ENCODE measurements at regions not wholly inside any gene's neighbourhood (a gene's known extent, or its start where the extent isn't known, plus 50 kb on each side); places are given as distances from the start of the nearest gene placed in this dataset.
"Not testable (repeated sequence)": the region's sequence is repeated elsewhere in the genome, so short reads cannot be mapped to it uniquely, and the experiment has no call there.

GRCh38 chr1:88330201-88330600 is 353.9 kb upstream of the PKN2 start:
- no peak for DNase-seq

- DNase-seq: no peak
These were observed 350.9 kb upstream of the PKN2 start for GRCh38 chr1:88333086-88333695.

- DNase-seq: no peak
These were observed 342.6 kb upstream of the PKN2 start for GRCh38 chr1:88341447-88341846.

DNA sequence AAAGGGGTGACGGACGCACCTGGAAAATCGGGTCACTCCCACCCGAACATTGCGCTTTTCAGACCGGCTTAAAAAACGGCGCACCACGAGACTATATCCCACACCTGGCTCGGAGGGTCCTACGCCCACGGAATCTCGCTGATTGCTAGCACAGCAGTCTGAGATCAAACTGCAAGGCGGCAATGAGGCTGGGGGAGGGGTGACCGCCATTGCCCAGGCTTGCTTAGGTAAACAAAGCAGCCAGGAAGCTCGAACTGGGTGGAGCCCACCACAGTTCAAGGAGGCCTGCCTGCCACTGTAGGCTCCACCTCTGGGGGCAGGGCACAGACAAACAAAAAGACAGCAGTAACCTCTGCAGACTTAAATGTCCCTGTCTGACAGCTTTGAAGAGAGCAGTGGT is 342.0 kb upstream of the PKN2 start:
- DNase-seq: not testable (repeated sequence)

DNA sequence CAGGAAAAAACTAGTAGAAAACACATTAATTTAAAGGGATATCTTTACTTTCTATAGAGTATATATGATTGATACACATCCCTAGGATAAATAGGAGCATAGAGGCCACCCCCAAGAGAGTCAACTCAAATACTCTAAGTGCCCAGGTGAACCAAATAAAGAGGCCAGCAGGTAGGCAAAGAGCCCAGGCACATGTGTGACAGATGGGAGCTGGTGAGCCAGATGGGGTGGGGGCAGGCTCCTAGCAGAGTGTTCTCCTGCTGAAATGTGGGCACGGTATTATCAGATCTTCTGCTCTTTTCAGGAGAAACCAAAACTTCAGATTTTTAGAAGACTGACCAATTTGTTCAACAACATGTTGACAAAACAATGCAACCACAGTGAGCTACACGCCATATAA is 333.4 kb upstream of the PKN2 start:
- DNase-seq: no peak

DNA sequence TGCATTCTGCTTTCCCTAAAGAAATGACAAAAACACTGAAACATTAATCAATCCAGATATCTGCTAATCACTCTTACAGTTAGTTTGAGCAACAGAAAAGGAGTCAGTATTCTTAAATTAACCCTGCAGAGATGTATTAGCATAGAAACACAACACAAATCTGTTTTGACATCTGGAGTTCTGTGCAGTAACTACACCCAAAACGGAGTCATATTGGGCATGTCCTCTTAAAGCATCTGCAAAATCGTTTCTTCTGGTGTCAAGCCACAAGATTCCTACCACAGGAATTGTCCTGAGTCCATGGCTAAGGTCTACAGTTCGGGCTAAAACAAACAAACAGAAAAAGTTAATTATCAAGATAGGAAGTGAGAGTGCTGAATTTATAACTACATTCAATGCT is 332.1 kb upstream of the PKN2 start:
- DNase-seq: no peak

DNA sequence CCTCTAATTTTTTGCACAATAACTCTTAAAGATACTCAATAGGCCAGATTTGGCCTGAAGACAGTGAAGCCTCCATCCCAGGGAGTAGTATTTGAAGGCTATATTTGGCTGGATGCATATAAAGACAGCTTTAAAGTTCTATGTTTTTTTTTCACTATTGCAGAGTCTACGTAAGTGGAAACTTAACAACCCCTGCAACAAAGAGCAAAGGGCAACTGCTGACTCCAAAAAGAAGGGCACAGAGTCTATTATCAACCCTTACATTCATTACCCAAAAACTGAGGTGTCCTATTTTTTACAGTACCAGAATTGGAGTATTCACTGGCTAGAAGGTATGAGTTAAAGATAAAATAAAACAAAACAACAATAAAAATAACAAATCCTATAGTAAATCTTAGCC is 329.8 kb upstream of the PKN2 start:
- no peak for DNase-seq

DNA sequence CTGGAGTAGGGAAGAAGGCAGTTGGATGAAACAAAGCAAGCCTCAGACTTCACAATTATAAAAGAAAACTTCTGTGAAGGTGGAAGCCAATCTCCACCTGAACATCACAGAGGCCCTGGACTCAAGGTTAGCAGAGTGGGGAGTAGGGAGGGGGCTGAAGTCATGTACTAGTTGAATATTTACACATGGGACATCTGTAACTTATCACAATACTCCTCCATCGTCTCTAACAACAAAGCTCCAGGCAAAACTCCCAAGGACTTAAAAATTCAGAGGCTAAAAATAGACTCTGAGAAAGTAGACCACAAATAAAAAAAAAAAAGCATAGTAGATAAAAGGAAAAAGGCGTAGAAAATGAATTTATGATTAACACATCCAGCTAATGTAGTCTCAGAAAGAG is 326.3 kb upstream of the PKN2 start:
- no peak for DNase-seq

- DNase-seq: no peak
These were observed 312.5 kb upstream of the PKN2 start for GRCh38 chr1:88371436-88372023.

DNA sequence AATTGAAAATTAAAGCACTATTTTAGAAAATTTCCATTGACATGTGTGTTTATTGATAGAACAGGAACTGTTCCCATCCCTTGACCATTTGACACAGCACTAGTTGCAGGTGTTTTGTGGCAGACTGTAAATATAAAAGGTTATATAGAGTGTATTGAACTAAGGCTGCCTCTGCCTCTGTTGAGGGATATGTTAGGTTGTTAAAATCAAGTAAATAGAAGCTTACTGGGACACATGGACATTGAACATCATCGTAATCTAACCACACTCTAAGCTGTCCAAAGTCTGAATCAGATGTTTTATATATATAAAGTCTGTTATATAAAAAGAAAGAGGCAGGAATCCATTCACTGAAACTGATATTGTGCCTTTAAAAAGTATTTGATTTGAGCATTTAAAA is 308.1 kb upstream of the PKN2 start:
- no peak for DNase-seq

GRCh38 chr1:88376421-88376820 is 307.7 kb upstream of the PKN2 start:
- no peak for DNase-seq

DNA sequence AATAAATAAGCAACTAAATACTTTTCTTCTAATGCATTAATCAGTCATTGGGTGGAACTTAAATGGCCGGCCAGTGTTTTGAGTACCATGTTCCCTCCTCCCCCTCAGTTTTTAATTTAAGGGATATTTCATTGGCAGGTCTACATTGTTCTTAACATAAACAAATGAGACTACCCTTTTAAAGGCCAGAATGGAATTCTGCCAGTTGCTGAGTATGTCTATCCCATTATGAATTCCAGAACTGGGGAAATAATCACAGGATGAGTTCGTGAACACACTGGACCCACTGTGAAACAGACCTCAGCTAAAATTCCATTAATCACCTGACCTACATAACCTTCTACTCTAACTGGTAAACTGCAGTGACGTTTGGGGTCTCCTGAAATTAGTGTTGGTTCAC is 305.5 kb upstream of the PKN2 start:
- DNase-seq: no peak

- no peak for DNase-seq
These were observed 289.1 kb upstream of the PKN2 start for GRCh38 chr1:88394958-88395357.

- DNase-seq: no peak
These were observed 285.7 kb upstream of the PKN2 start for GRCh38 chr1:88398338-88398737.

- DNase-seq: no peak
These were observed 284.4 kb upstream of the PKN2 start for GRCh38 chr1:88399690-88400089.

GRCh38 chr1:88401313-88401712 is 282.8 kb upstream of the PKN2 start:
- DNase-seq: no peak

DNA sequence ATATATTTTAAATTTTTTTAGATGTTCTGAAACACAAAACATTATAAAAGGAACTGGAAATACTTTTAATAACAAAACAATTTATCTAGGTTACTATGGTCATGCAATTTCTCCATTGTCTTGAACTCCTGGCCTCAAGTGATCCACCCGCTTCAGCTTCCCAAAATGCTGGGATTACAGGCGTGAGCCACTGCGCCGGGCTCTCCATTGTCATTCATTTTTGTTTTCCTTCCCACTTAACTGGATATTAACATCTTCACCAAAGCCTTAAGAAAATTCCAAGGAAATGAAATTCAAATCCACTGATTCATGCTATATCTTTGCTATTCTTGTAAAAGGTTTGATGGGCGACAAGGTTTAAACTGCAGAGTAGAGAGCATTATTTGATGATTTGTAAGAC is 279.5 kb upstream of the PKN2 start:
- no peak for DNase-seq

- no peak for DNase-seq
These were observed 276.8 kb upstream of the PKN2 start for GRCh38 chr1:88407248-88407647.

DNA sequence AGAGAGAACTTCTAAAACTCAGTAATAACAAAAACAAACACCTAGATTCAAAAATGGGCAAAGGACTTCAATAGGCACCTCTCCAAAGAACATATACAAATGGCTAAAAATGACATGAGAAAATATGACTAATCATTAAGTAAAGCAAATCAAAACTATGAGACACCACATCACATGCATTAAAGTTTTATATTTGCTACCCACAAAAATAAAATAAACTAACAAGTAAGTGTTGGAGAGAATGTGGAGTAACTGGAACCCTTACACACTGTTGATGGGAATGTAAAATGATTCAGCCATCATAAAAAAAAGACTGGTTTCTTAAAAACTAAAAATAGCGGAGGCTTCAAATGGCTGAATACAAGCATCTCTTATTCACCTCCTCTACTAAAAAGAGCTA is 262.1 kb upstream of the PKN2 start:
- no peak for DNase-seq

DNA sequence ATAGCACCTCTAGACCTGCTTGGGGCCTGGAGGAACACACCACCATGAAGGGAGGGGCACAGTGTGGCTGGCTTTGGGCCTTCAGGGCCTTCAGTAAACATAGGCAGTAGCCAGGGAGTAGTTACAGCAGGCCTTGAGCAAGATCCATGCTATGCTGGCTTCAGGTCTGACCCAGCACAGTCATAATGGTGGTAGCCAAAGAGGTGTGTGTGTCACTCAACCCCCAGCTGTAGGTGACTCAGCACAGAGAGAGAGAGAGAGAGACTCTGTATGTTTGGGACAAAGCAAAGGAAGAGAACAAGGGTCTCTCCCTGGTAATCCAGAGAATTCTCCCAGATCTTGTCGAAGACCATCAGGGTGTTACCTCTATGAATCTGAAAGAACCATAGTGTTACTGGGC is 250.5 kb upstream of the PKN2 start:
- DNase-seq: no peak

GRCh38 chr1:88434836-88435235 is 249.2 kb upstream of the PKN2 start:
- no peak for DNase-seq

DNA sequence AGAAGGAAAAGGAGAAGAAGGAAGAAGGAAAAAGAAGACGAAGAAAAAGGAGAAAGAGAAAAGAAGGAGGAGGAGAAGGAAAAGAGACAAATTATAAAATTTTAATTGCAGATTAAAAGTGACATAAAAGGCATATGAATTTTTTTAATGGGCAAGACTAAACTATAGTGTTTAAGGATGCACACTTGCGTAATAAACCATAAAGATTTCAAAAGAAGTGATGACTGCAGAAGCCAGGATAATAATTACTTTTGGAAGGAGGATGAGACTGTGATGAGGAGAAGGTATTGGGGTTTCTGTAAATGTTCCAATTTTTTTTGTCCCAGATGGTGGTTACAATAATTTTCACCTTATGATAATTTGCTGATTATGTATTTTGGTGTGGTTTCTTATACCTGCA is 243.1 kb upstream of the PKN2 start:
- no peak for DNase-seq

DNA sequence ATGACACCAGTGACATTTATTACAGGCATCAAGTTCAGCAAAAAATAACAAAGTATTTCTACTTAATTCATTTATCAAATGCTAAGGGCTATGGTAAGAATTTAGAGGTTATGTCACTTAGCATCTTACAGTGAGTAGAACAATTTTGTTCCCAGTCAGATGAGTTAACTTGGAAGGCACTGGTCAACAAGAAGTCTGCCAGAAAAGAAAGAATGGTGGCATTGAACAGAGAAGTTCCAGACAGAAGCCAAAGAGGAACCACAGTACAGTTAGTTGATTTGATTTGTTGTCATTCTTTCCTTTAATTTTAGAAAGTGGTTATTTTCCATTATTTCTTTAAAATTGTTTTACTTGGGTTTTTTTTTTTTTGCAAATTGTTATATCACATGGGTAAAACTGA is 232.2 kb upstream of the PKN2 start:
- no peak for DNase-seq

DNA sequence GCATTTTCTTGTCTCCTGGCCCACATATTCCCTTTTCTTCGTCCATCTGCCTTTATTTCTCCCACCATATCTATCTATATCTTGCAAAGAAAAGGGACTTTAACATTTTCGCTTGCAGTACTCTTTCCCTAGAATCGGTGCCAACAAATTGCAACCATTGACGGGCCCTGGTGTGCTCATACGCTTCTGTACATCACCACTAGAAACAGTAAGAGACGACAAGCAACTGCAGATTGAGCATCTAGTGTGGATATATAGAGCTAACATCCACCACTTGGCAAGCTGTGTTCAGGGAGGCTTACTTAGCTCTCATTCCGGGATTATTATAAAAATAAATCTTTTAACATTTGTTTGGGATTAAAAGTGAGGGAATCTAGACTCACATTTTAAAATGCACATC is 230.8 kb upstream of the PKN2 start:
- no peak for DNase-seq

GRCh38 chr1:88454781-88455180 is 229.3 kb upstream of the PKN2 start:
- DNase-seq: no peak

Measured in NCI-H1092 (cell line).